22Rv1 (cell line): ENCODE measurements at regions not wholly inside any gene's neighbourhood (a gene's known extent, or its start where the extent isn't known, plus 50 kb on each side); places are given as distances from the start of the nearest gene placed in this dataset.

Experiments used
- ZFX ChIP-seq: fragments of 450-650 bp; IDR thresholded peaks from 2 replicates; pipeline ENCODE4 v1.6.1; 2017; ENCODE audit warnings: antibody characterized with exemption, borderline replicate concordance
- TF ChIP-seq, protein P1 (sequence below): fragments of 450-650 bp; IDR thresholded peaks from 2 replicates; pipeline ENCODE4 v1.5.1; 2017; ENCODE audit warnings: mild to moderate bottlenecking

DNA sequence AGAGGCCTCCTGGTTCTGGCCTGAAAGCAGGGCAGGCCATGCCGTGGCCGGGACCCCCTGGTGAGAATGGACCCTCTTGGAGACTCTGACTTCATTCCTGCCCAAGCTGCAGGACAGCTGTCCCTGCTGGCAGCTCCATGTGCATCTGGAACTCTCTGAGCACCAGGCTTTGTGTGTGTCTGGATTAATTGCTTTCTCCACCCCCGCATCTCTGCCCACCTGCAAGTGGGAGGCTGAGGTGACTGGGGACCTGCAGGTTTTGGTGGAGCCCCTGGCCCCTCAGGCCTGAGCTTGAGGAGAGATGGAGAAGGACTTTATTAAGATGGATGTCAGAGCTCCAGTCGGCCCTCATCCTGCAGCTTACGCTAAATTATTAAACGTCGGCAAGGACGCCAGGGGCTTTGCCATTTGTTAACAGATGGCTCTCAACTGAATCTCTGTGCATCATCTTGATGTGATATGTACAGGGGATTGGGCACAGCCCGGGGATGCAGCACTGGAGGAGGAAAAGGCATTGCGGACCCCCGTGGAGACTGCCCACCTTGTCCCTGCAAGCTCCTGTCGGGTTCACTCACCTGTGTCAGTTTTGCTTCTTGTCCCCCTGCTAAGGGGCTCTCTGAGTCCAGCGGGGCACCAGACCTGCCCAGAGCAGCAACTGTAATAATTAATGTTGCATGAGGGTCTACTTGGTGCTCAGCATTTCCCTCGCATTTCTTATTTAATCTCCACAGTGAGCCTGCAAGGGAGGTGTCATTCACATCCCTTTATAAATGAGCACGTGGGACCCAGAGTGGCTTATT is 154.1 kb upstream of the RPL38 start:
- TF ChIP-seq, protein P1, sequence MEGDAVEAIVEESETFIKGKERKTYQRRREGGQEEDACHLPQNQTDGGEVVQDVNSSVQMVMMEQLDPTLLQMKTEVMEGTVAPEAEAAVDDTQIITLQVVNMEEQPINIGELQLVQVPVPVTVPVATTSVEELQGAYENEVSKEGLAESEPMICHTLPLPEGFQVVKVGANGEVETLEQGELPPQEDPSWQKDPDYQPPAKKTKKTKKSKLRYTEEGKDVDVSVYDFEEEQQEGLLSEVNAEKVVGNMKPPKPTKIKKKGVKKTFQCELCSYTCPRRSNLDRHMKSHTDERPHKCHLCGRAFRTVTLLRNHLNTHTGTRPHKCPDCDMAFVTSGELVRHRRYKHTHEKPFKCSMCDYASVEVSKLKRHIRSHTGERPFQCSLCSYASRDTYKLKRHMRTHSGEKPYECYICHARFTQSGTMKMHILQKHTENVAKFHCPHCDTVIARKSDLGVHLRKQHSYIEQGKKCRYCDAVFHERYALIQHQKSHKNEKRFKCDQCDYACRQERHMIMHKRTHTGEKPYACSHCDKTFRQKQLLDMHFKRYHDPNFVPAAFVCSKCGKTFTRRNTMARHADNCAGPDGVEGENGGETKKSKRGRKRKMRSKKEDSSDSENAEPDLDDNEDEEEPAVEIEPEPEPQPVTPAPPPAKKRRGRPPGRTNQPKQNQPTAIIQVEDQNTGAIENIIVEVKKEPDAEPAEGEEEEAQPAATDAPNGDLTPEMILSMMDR = no peak
- no peak for TF ChIP-seq ZFX
